Calu3 (cell line): ENCODE measurements at regions not wholly inside any gene's neighbourhood (a gene's known extent, or its start where the extent isn't known, plus 50 kb on each side); places are given as distances from the start of the nearest gene placed in this dataset.

Experiments
- BruUV-seq: library from RNA; stranded (reverse); fragments of 400-500 nt; replicated peaks from 2 replicates; lab custom pipeline; 2021; lab: Mats Ljungman, UMichigan
- CTCF ChIA-PET: fragments of 300-600 bp; sonication (Branson Sonifier 250); formaldehyde crosslinking; loops from one replicate; lab custom pipeline; 2022; ENCODE audit warnings: antibody characterized with exemption; lab: Charles Lee
- DNase-seq: peaks from one replicate; pipeline ENCODE4 v3.0.0; 2022
- H3K27ac Mint-ChIP-seq: one replicate; pipeline ENCODE4 v1.8.0; 2022; ENCODE audit warnings: mixed read lengths; ENCODE audit not compliant: unreplicated experiment
- H3K27me3 Mint-ChIP-seq: one replicate; pipeline ENCODE4 v1.8.0; 2022; ENCODE audit warnings: mixed read lengths; ENCODE audit not compliant: unreplicated experiment
- H3K36me3 Mint-ChIP-seq: one replicate; pipeline ENCODE4 v1.8.0; 2022; ENCODE audit warnings: mild to moderate bottlenecking, moderate library complexity, mixed read lengths; ENCODE audit not compliant: insufficient read depth, unreplicated experiment
- H3K4me1 Mint-ChIP-seq: one replicate; pipeline ENCODE4 v1.8.0; 2022; ENCODE audit warnings: mild to moderate bottlenecking, low read depth, mixed read lengths; ENCODE audit not compliant: unreplicated experiment
- H3K4me3 Mint-ChIP-seq: one replicate; pipeline ENCODE4 v1.8.0; 2022; ENCODE audit warnings: mild to moderate bottlenecking, low read depth, moderate library complexity, mixed read lengths; ENCODE audit not compliant: unreplicated experiment
- H3K9me3 Mint-ChIP-seq: one replicate; pipeline ENCODE4 v1.8.0; 2022; ENCODE audit warnings: low read depth, mixed read lengths; ENCODE audit not compliant: unreplicated experiment
- CTCF ChIP-seq: fragments of 200-600 bp; IDR thresholded peaks from one replicate; pipeline ENCODE4 v1.8.0; 2022; ENCODE audit warnings: antibody characterized with exemption; ENCODE audit not compliant: unreplicated experiment
- intact Hi-C: fragments of 100-400 bp; cut with micrococcal nuclease; formaldehyde crosslinking; loops from one replicate; pipeline ENCODE4 v1.10.0; 2022; ENCODE audit not compliant: unreplicated experiment

- TF ChIP-seq CTCF: no peak
- no TSS peak for BruUV-seq
- intact Hi-C loops: no loop called here
- DNase-seq: no peak
- CTCF ChIA-PET: no interaction called here
- Mint-ChIP-seq H3K27me3 (peaks cover 85% of the 10 kb centered on the region), H3K4me1 (no peaks in the 10 kb centered on the region), H3K36me3 (no peaks in the 10 kb centered on the region), H3K27ac (no peak overlapping the region), H3K9me3 (no peaks in the 10 kb centered on the region), H3K4me3 (no peak overlapping the region)
Measured at GRCh38 chr11:120057028-120057330, 80.9 kb downstream of the TRIM29 start.

- CTCF ChIA-PET: no interaction called here
- no peaks in the 10 kb centered on the region for H3K9me3 Mint-ChIP-seq
- TF ChIP-seq CTCF: no peak
- H3K4me3 Mint-ChIP-seq: no peak overlapping the region
- H3K36me3 Mint-ChIP-seq: no peaks in the 10 kb centered on the region
- no peaks in the 10 kb centered on the region for H3K4me1 Mint-ChIP-seq
- DNase-seq: no peak
- H3K27ac Mint-ChIP-seq: no peak overlapping the region
- no TSS peak for BruUV-seq
- intact Hi-C loops: no loop called here
- peaks cover 85% of the 10 kb centered on the region for H3K27me3 Mint-ChIP-seq
Measured at GRCh38 chr11:120056301-120057027, 81.4 kb downstream of the TRIM29 start.

DNA sequence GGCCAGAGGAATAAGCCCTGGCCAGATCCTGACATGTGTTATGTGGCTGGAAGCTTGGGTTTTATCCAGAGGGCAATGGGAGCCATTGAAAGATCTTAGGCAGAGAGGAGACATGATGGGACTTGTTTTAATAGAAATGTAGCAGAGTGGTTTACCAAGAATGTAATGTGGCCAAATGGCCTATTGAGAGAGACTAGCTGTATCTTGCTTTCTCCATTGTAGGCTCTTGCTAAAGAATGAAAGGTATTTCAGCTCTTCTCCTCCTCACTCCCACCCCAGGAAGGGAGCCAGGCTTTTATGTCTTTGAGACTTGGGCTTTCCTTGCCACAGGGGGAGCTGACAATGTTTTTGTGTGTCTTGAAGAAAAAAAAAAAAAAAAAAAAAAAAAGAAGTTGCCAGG lies 82.3 kb downstream of the TRIM29 start:
- TF ChIP-seq CTCF: no peak
- no peak for DNase-seq

GRCh38 chr11:120054753-120055045 lies 83.2 kb downstream of the TRIM29 start:
- no TSS peak for BruUV-seq
- Mint-ChIP-seq H3K4me1 (no peaks in the 10 kb centered on the region), H3K27ac (no peak overlapping the region), H3K36me3 (no peaks in the 10 kb centered on the region), H3K4me3 (no peak overlapping the region), H3K9me3 (no peaks in the 10 kb centered on the region), H3K27me3 (peaks cover 77% of the 10 kb centered on the region)
- DNase-seq: no peak
- intact Hi-C loops: no loop called here
- CTCF ChIA-PET: no interaction called here
- no peak for TF ChIP-seq CTCF

More for the DNA sequence above, 82.3 kb downstream of the TRIM29 start:
- no TSS peak for BruUV-seq
- H3K4me1 Mint-ChIP-seq: no peaks in the 10 kb centered on the region
- CTCF ChIA-PET: interaction anchor here (0.6 kb wide), 1 partner anchor 142 kb away, joined by 4 read pairs; no protein-coding TSS in a partner anchor
- H3K9me3 Mint-ChIP-seq: no peaks in the 10 kb centered on the region
- H3K36me3 Mint-ChIP-seq: no peaks in the 10 kb centered on the region
- H3K27ac Mint-ChIP-seq: no peak overlapping the region
- intact Hi-C loops: no loop called here
- peaks cover 80% of the 10 kb centered on the region for H3K27me3 Mint-ChIP-seq
- no peak overlapping the region for H3K4me3 Mint-ChIP-seq
